ENCODE measurements at regions not wholly inside any gene's neighbourhood (a gene's known extent, or its start where the extent isn't known, plus 50 kb on each side); places are given as distances from the start of the nearest gene placed in this dataset.
"Not testable (repeated sequence)": the region's sequence is repeated elsewhere in the genome, so short reads cannot be mapped to it uniquely, and the experiment has no call there.

GRCh38 chr21:10442018-10442417, 79.4 kb upstream of the TPTE start:
- not testable (repeated sequence) for H3K4ac ChIP-seq (ENCODE audit: low read depth in 1 of 2, low read length in 2 of 2); H4K91ac ChIP-seq (ENCODE audit: low read length); H3K14ac ChIP-seq (ENCODE audit: low read length in 2 of 2); H3K9ac ChIP-seq (ENCODE audit: low read length); H3K4me2 ChIP-seq (ENCODE audit: low read length, poor library complexity, severe bottlenecking); H2AK5ac ChIP-seq (ENCODE audit: low read length, severe bottlenecking); H3K4me1 ChIP-seq (ENCODE audit: control insufficient read depth, insufficient read depth, low read depth, low read length); H2BK15ac ChIP-seq (ENCODE audit: low read depth, poor library complexity, severe bottlenecking); H2AFZ ChIP-seq (ENCODE audit: low read depth, low read length); H2BK12ac ChIP-seq (ENCODE audit: low read length in 2 of 2); H3K79me1 ChIP-seq (replicated peaks; ENCODE audit: low read length, poor library complexity, severe bottlenecking); H3K27ac ChIP-seq (ENCODE audit: low read length, poor library complexity, severe bottlenecking); H3K23ac ChIP-seq (ENCODE audit: low read length in 2 of 2); H4K8ac ChIP-seq (ENCODE audit: low read length); H3K18ac ChIP-seq (ENCODE audit: low read depth in 1 of 2, low read length in 2 of 2); H2BK120ac ChIP-seq (ENCODE audit: low read depth, low read length); DNase-seq; H3K4me3 ChIP-seq (ENCODE audit: insufficient read depth in 1 of 2, low read depth in 1 of 2, low read length in 2 of 2); H2BK5ac ChIP-seq (ENCODE audit: low read depth, low read length, poor library complexity, severe bottlenecking); H3K27me3 ChIP-seq (ENCODE audit: control insufficient read depth in 1 of 2, insufficient read depth in 1 of 2, low read length in 2 of 2); H3K36me3 ChIP-seq (ENCODE audit: control insufficient read depth in 1 of 2, insufficient read depth in 2 of 2, low read depth in 1 of 2, low read length in 2 of 2)
- WGBS = 54% methylated on average over 3 of the region's 6 CpGs
- H3K9me3 ChIP-seq (ENCODE audit: control insufficient read depth, low read length) = peaks cover 35% of the 10 kb centered on the region

DNA sequence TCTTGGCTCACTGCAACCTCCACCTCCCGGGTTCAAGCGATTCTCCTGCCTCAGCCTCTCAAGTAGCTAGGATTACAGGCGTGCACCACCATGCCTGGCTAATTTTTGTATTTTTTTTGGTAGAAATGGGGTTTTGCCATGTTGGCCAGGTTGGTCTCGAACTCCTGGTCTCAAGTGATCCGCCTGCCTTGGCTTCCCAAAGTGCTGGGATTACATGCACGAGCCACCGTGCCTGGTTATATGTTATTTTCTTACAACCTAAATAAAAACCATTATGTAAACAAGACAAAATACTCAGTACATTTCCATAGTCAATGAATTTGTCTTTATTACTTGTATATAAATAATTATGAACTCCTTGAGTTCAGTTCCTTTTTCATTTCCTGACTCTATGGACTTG, 75.7 kb upstream of the TPTE start:
- WGBS = 37% methylated on average over 5 of the region's 7 CpGs
- not testable (repeated sequence) for H2AK5ac ChIP-seq (ENCODE audit: low read length, severe bottlenecking); H2BK15ac ChIP-seq (ENCODE audit: low read depth, poor library complexity, severe bottlenecking); H2BK120ac ChIP-seq (ENCODE audit: low read depth, low read length); H3K14ac ChIP-seq (ENCODE audit: low read length in 2 of 2); H4K91ac ChIP-seq (ENCODE audit: low read length); H3K79me1 ChIP-seq (replicated peaks; ENCODE audit: low read length, poor library complexity, severe bottlenecking); H2AFZ ChIP-seq (ENCODE audit: low read depth, low read length); H4K8ac ChIP-seq (ENCODE audit: low read length); H3K27ac ChIP-seq (ENCODE audit: low read length, poor library complexity, severe bottlenecking); H3K27me3 ChIP-seq (ENCODE audit: control insufficient read depth in 1 of 2, insufficient read depth in 1 of 2, low read length in 2 of 2); H3K4me3 ChIP-seq (ENCODE audit: insufficient read depth in 1 of 2, low read depth in 1 of 2, low read length in 2 of 2); H3K9ac ChIP-seq (ENCODE audit: low read length); H3K4me1 ChIP-seq (ENCODE audit: control insufficient read depth, insufficient read depth, low read depth, low read length); H3K4me2 ChIP-seq (ENCODE audit: low read length, poor library complexity, severe bottlenecking); H3K4ac ChIP-seq (ENCODE audit: low read depth in 1 of 2, low read length in 2 of 2); H3K23ac ChIP-seq (ENCODE audit: low read length in 2 of 2); H2BK12ac ChIP-seq (ENCODE audit: low read length in 2 of 2); H3K18ac ChIP-seq (ENCODE audit: low read depth in 1 of 2, low read length in 2 of 2); DNase-seq; H3K36me3 ChIP-seq (ENCODE audit: control insufficient read depth in 1 of 2, insufficient read depth in 2 of 2, low read depth in 1 of 2, low read length in 2 of 2); H2BK5ac ChIP-seq (ENCODE audit: low read depth, low read length, poor library complexity, severe bottlenecking)
- peaks cover 36% of the 10 kb centered on the region for H3K9me3 ChIP-seq (ENCODE audit: control insufficient read depth, low read length)

- H2BK120ac ChIP-seq (ENCODE audit: low read depth, low read length) = not testable (repeated sequence)
- 59% methylated on average over 7 of the region's 8 CpGs for WGBS
These were observed 71.9 kb upstream of the TPTE start for GRCh38 chr21:10449451-10449850.

DNA sequence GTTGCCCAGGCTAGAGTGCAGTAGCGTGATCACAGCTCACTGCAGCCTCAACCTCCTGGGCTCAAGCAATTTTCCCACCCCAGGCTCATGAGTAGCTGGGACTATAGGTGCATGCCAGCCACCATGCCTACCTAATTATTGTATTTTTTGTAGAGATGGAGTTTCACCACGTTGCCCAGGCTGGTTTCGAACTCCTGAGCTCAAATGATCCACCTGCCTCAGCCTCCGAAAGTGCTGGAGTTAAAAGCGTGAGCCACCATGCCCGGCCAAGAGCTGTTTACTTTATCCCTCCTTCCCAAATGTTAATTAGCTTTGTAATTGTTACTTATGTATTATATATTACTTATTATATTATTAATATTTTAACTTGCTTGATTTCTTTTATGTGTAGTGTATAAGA, 70.1 kb upstream of the TPTE start:
- H2BK15ac ChIP-seq (ENCODE audit: low read depth, poor library complexity, severe bottlenecking); H3K4me1 ChIP-seq (ENCODE audit: control insufficient read depth, insufficient read depth, low read depth, low read length); H4K91ac ChIP-seq (ENCODE audit: low read length); H3K79me1 ChIP-seq (replicated peaks; ENCODE audit: low read length, poor library complexity, severe bottlenecking); H3K27me3 ChIP-seq (ENCODE audit: control insufficient read depth in 1 of 2, insufficient read depth in 1 of 2, low read length in 2 of 2); H2AFZ ChIP-seq (ENCODE audit: low read depth, low read length); H2AK5ac ChIP-seq (ENCODE audit: low read length, severe bottlenecking); H3K18ac ChIP-seq (ENCODE audit: low read depth in 1 of 2, low read length in 2 of 2); H3K4me2 ChIP-seq (ENCODE audit: low read length, poor library complexity, severe bottlenecking); H3K9ac ChIP-seq (ENCODE audit: low read length); H3K4ac ChIP-seq (ENCODE audit: low read depth in 1 of 2, low read length in 2 of 2); H2BK12ac ChIP-seq (ENCODE audit: low read length in 2 of 2); H3K23ac ChIP-seq (ENCODE audit: low read length in 2 of 2); DNase-seq; H3K27ac ChIP-seq (ENCODE audit: low read length, poor library complexity, severe bottlenecking); H3K4me3 ChIP-seq (ENCODE audit: insufficient read depth in 1 of 2, low read depth in 1 of 2, low read length in 2 of 2); H3K36me3 ChIP-seq (ENCODE audit: control insufficient read depth in 1 of 2, insufficient read depth in 2 of 2, low read depth in 1 of 2, low read length in 2 of 2); H2BK120ac ChIP-seq (ENCODE audit: low read depth, low read length); H4K8ac ChIP-seq (ENCODE audit: low read length); H3K14ac ChIP-seq (ENCODE audit: low read length in 2 of 2); H2BK5ac ChIP-seq (ENCODE audit: low read depth, low read length, poor library complexity, severe bottlenecking): not testable (repeated sequence)
- 54% methylated on average over 4 of the region's 6 CpGs for WGBS
- H3K9me3 ChIP-seq (ENCODE audit: control insufficient read depth, low read length) = peaks cover 43% of the 10 kb centered on the region

More at GRCh38 chr21:10449451-10449850, 71.9 kb upstream of the TPTE start:
- not testable (repeated sequence) for H4K91ac ChIP-seq (ENCODE audit: low read length); H3K4me2 ChIP-seq (ENCODE audit: low read length, poor library complexity, severe bottlenecking); H3K9ac ChIP-seq (ENCODE audit: low read length); DNase-seq; H3K27me3 ChIP-seq (ENCODE audit: control insufficient read depth in 1 of 2, insufficient read depth in 1 of 2, low read length in 2 of 2); H3K18ac ChIP-seq (ENCODE audit: low read depth in 1 of 2, low read length in 2 of 2); H3K36me3 ChIP-seq (ENCODE audit: control insufficient read depth in 1 of 2, insufficient read depth in 2 of 2, low read depth in 1 of 2, low read length in 2 of 2); H3K4me3 ChIP-seq (ENCODE audit: insufficient read depth in 1 of 2, low read depth in 1 of 2, low read length in 2 of 2); H2BK15ac ChIP-seq (ENCODE audit: low read depth, poor library complexity, severe bottlenecking); H3K4me1 ChIP-seq (ENCODE audit: control insufficient read depth, insufficient read depth, low read depth, low read length); H2AK5ac ChIP-seq (ENCODE audit: low read length, severe bottlenecking); H3K14ac ChIP-seq (ENCODE audit: low read length in 2 of 2); H3K4ac ChIP-seq (ENCODE audit: low read depth in 1 of 2, low read length in 2 of 2); H4K8ac ChIP-seq (ENCODE audit: low read length); H2AFZ ChIP-seq (ENCODE audit: low read depth, low read length); H3K23ac ChIP-seq (ENCODE audit: low read length in 2 of 2); H3K79me1 ChIP-seq (replicated peaks; ENCODE audit: low read length, poor library complexity, severe bottlenecking); H3K27ac ChIP-seq (ENCODE audit: low read length, poor library complexity, severe bottlenecking); H2BK12ac ChIP-seq (ENCODE audit: low read length in 2 of 2); H2BK5ac ChIP-seq (ENCODE audit: low read depth, low read length, poor library complexity, severe bottlenecking)
- peaks cover 40% of the 10 kb centered on the region for H3K9me3 ChIP-seq (ENCODE audit: control insufficient read depth, low read length)

All from mesenchymal stem cell (in vitro differentiated cells and primary cell).